Skin of body (tissue), 1 donor: ENCODE measurements at regions not wholly inside any gene's neighbourhood (a gene's known extent, or its start where the extent isn't known, plus 50 kb on each side); places are given as distances from the start of the nearest gene placed in this dataset.
"Not testable (repeated sequence)": the region's sequence is repeated elsewhere in the genome, so short reads cannot be mapped to it uniquely, and the experiment has no call there.

ENCODE experiments used
- DNase-seq: peaks from one replicate; lab custom pipeline; 2025; lab: John Stamatoyannopoulos, UW

GRCh38 chr4:134627366-134627765, 425.8 kb upstream of the PABPC4L start:
- no peak for DNase-seq

- DNase-seq, result no peak
Observed at GRCh38 chr4:134624365-134624764, 422.8 kb upstream of the PABPC4L start.

- DNase-seq, result not testable (repeated sequence)
Observed at GRCh38 chr4:134622626-134623575, 421.3 kb upstream of the PABPC4L start.

- DNase-seq, result no peak
Observed at GRCh38 chr4:134622199-134622598, 420.6 kb upstream of the PABPC4L start.

GRCh38 chr4:134621715-134622114, 420.1 kb upstream of the PABPC4L start:
- DNase-seq, result not testable (repeated sequence)

- no peak for DNase-seq
Observed at GRCh38 chr4:134610956-134611355, 409.4 kb upstream of the PABPC4L start.

GRCh38 chr4:134610172-134610571, 408.6 kb upstream of the PABPC4L start:
- no peak for DNase-seq

- no peak for DNase-seq
Observed at GRCh38 chr4:134601706-134602105, 400.1 kb upstream of the PABPC4L start.

- no peak for DNase-seq
Observed at GRCh38 chr4:134591326-134591725, 389.7 kb upstream of the PABPC4L start.

GRCh38 chr4:134585972-134586371, 384.4 kb upstream of the PABPC4L start:
- no peak for DNase-seq

- DNase-seq, result no peak
Observed at GRCh38 chr4:134567461-134567860, 365.9 kb upstream of the PABPC4L start.

- DNase-seq, result no peak
Observed at GRCh38 chr4:134560728-134561127, 359.1 kb upstream of the PABPC4L start.

GRCh38 chr4:134552063-134552462, 350.5 kb upstream of the PABPC4L start:
- no peak for DNase-seq

- DNase-seq, result no peak
Observed at GRCh38 chr4:134551348-134551747, 349.8 kb upstream of the PABPC4L start.

- no peak for DNase-seq
Observed at GRCh38 chr4:134548052-134548628, 346.6 kb upstream of the PABPC4L start.

- DNase-seq, result no peak
Observed at GRCh38 chr4:134546279-134546678, 344.7 kb upstream of the PABPC4L start.

GRCh38 chr4:134544303-134544770, 342.7 kb upstream of the PABPC4L start:
- no peak for DNase-seq

GRCh38 chr4:134540588-134540987, 339.0 kb upstream of the PABPC4L start:
- DNase-seq, result no peak

GRCh38 chr4:134539729-134540231, 338.2 kb upstream of the PABPC4L start:
- DNase-seq, result no peak

- no peak for DNase-seq
Observed at GRCh38 chr4:134537701-134538100, 336.1 kb upstream of the PABPC4L start.

- DNase-seq, result no peak
Observed at GRCh38 chr4:134533068-134533467, 331.5 kb upstream of the PABPC4L start.

GRCh38 chr4:134531013-134531412, 329.4 kb upstream of the PABPC4L start:
- DNase-seq, result no peak
